Activated CD8-positive, alpha-beta T cell treated with anti-CD3 and anti-CD28 coated beads for 36 hours (primary cell): ENCODE measurements at regions not wholly inside any gene's neighbourhood (a gene's known extent, or its start where the extent isn't known, plus 50 kb on each side); places are given as distances from the start of the nearest gene placed in this dataset.

Experiments used
- ATAC-seq: fragments of 200-7000 bp; cut with Tn5 transposase; one replicate; pipeline ENCODE4 v1.10.0; 2021; ENCODE audit warnings: mild to moderate bottlenecking, moderate library complexity
- CTCF ChIA-PET: fragments of 350-600 bp; sonication (Branson Sonifier 250); formaldehyde crosslinking; loops from one replicate; lab custom pipeline; 2021; ENCODE audit warnings: antibody characterized with exemption; lab: Charles Lee
- POLR2A ChIA-PET: fragments of 350-600 bp; sonication (Branson Sonifier 250); formaldehyde crosslinking; loops from one replicate; lab custom pipeline; 2021; ENCODE audit warnings: antibody characterized with exemption; lab: Charles Lee
- DNase-seq: peaks from one replicate; pipeline ENCODE4 v3.0.0-alpha.2; 2020
- H3K27ac Mint-ChIP-seq: one replicate; pipeline ENCODE4 v1.8.0; 2021; ENCODE audit warnings: mild to moderate bottlenecking, mixed read lengths
- H3K27me3 Mint-ChIP-seq: one replicate; pipeline ENCODE4 v1.8.0; 2021; ENCODE audit warnings: mixed read lengths
- H3K36me3 Mint-ChIP-seq: one replicate; pipeline ENCODE4 v1.8.0; 2021; ENCODE audit warnings: low read depth, mixed read lengths
- H3K4me1 Mint-ChIP-seq: one replicate; pipeline ENCODE4 v1.8.0; 2021; ENCODE audit warnings: low read depth, mixed read lengths
- H3K4me3 Mint-ChIP-seq: one replicate; pipeline ENCODE4 v1.8.0; 2021; ENCODE audit warnings: mild to moderate bottlenecking, moderate library complexity, mixed read lengths
- H3K9me3 Mint-ChIP-seq: one replicate; pipeline ENCODE4 v1.8.0; 2021; ENCODE audit warnings: mixed read lengths
- CTCF ChIP-seq: fragments of 200-600 bp; IDR thresholded peaks from one replicate; pipeline ENCODE4 v1.8.0; 2022; ENCODE audit warnings: antibody characterized with exemption, mild to moderate bottlenecking
- intact Hi-C: fragments of 100-400 bp; cut with micrococcal nuclease; formaldehyde crosslinking; loops from one replicate; pipeline ENCODE4 v1.10.0; 2022

DNA sequence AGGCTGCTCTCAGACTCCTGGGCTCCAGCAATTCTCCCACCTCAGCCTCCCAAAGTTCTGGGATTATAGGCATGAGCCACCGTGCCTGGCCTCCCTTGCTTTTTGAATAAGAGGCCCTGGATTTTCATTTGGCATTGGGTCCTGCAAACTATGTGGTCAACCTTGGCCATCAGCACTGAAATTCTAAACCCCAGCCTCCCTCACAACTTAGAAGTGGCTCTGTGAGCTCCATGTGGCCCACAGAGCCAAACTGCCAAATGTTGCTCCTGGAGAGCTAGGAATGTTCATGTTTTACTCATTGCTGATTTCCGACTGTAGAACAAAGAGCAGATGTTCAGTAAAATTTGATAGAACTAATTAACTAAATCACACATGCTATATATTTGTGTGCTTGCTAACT is 210.6 kb upstream of the AGAP1 start:
- H3K4me3 Mint-ChIP-seq: no peak overlapping the region
- H3K27ac Mint-ChIP-seq: no peak overlapping the region
- ChIA-PET POLR2A (no interaction called here), CTCF (no interaction called here)
- no peaks in the 10 kb centered on the region for H3K36me3 Mint-ChIP-seq
- DNase-seq (no peak), ATAC-seq (no peak)
- intact Hi-C loops: no loop called here
- TF ChIP-seq CTCF: no peak
- H3K27me3 Mint-ChIP-seq: peaks cover 27% of the 10 kb centered on the region
- H3K4me1 Mint-ChIP-seq: no peaks in the 10 kb centered on the region
- no peaks in the 10 kb centered on the region for H3K9me3 Mint-ChIP-seq

- peaks cover 21% of the 10 kb centered on the region for H3K27me3 Mint-ChIP-seq
- no peak for TF ChIP-seq CTCF
- H3K27ac Mint-ChIP-seq: no peak overlapping the region
- DNase-seq (no peak), ATAC-seq (no peak)
- POLR2A ChIA-PET: no interaction called here
- no peaks in the 10 kb centered on the region for H3K9me3 Mint-ChIP-seq
- H3K4me3 Mint-ChIP-seq: no peak overlapping the region
- no peaks in the 10 kb centered on the region for H3K4me1 Mint-ChIP-seq
- no peaks in the 10 kb centered on the region for H3K36me3 Mint-ChIP-seq
- CTCF ChIA-PET: no interaction called here
- intact Hi-C loops: no loop called here
These were observed 207.0 kb upstream of the AGAP1 start for GRCh38 chr2:235286622-235287374.

DNA sequence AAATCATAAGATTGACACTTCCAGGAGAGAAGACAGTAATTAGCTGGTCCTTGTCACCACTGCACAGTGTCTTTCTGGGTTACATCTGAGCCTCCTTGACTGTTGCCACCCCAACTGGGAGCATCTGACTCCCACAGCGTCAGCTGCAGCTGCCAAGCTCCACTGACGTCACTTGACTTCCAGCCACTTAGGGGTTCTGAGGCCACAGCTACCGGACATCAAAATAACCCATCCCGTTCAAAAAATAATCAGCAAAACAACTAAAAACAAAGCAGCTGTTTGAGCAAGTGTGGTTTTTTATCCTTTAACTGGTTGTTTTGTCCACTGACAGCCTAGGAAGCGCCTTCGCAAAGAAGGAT is 206.5 kb upstream of the AGAP1 start:
- TF ChIP-seq CTCF: no peak

GRCh38 chr2:235291461-235291860 is 202.4 kb upstream of the AGAP1 start:
- Mint-ChIP-seq H3K27me3 (peaks cover 12% of the 10 kb centered on the region), H3K4me1 (no peaks in the 10 kb centered on the region), H3K9me3 (no peaks in the 10 kb centered on the region), H3K27ac (no peak overlapping the region), H3K36me3 (no peaks in the 10 kb centered on the region), H3K4me3 (no peak overlapping the region)
- no peak for DNase-seq
- POLR2A ChIA-PET: no interaction called here
- no peak for TF ChIP-seq CTCF
- intact Hi-C loops: no loop called here
- CTCF ChIA-PET: no interaction called here
- ATAC-seq: no peak

More for the DNA sequence above, 206.5 kb upstream of the AGAP1 start:
- ChIA-PET POLR2A (no interaction called here), CTCF (no interaction called here)
- Mint-ChIP-seq H3K27me3 (peaks cover 18% of the 10 kb centered on the region), H3K4me1 (no peaks in the 10 kb centered on the region), H3K36me3 (no peaks in the 10 kb centered on the region), H3K4me3 (no peak overlapping the region), H3K27ac (no peak overlapping the region), H3K9me3 (no peaks in the 10 kb centered on the region)
- DNase-seq: no peak
- ATAC-seq: no peak
- intact Hi-C loops: no loop called here

DNA sequence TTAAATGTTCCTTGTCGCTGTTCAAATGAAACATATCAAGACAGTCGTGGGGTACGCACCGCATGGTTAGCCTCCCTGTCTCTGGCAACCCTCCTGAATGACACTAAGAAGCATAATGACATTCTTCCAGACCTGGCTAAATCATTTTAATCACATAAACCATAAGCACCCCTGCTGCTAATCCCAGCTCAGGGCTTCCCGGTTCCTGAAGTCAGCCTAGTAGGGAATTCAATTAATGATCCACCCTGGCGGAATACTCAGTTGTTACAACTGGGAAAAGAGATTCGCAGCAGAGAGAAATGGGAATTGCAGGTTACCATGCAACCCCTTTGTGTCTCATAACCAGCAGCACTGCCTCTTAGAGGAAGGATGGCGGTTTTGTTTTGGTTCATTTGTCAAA is 200.8 kb upstream of the AGAP1 start:
- intact Hi-C loops: no loop called here
- Mint-ChIP-seq H3K9me3 (peaks cover 4% of the 10 kb centered on the region), H3K36me3 (no peaks in the 10 kb centered on the region), H3K4me3 (no peak overlapping the region), H3K4me1 (no peaks in the 10 kb centered on the region), H3K27me3 (peaks cover 11% of the 10 kb centered on the region), H3K27ac (no peak overlapping the region)
- ATAC-seq: no peak
- DNase-seq: no peak
- CTCF ChIA-PET: no interaction called here
- POLR2A ChIA-PET: no interaction called here
- TF ChIP-seq CTCF: no peak
